ENCODE measurements at regions not wholly inside any gene's neighbourhood (a gene's known extent, or its start where the extent isn't known, plus 50 kb on each side); places are given as distances from the start of the nearest gene placed in this dataset.

- Histone ChIP-seq H3K4me1 (no peaks in the 10 kb centered on the region), H3K4me3 (no peak overlapping the region), H3K9me3 (no peaks in the 10 kb centered on the region), H3K27me3 (no peaks in the 10 kb centered on the region), H3K36me3 (no peaks in the 10 kb centered on the region), H3K27ac (no peak overlapping the region)
- WGBS, 2 donors = 62% methylated on average over 4 of the region's 4 CpGs
- intact Hi-C loops (cut with DNase I) = no loop called here
- no peak for DNase-seq
- TF ChIP-seq, protein P1, sequence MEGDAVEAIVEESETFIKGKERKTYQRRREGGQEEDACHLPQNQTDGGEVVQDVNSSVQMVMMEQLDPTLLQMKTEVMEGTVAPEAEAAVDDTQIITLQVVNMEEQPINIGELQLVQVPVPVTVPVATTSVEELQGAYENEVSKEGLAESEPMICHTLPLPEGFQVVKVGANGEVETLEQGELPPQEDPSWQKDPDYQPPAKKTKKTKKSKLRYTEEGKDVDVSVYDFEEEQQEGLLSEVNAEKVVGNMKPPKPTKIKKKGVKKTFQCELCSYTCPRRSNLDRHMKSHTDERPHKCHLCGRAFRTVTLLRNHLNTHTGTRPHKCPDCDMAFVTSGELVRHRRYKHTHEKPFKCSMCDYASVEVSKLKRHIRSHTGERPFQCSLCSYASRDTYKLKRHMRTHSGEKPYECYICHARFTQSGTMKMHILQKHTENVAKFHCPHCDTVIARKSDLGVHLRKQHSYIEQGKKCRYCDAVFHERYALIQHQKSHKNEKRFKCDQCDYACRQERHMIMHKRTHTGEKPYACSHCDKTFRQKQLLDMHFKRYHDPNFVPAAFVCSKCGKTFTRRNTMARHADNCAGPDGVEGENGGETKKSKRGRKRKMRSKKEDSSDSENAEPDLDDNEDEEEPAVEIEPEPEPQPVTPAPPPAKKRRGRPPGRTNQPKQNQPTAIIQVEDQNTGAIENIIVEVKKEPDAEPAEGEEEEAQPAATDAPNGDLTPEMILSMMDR (IDR thresholded peaks at IDR 0.05) = no peak
- no peak for TF ChIP-seq POLR2A (IDR thresholded peaks at IDR 0.05)
Measured at GRCh38 chr13:88183440-88183839, 512.3 kb downstream of the SLITRK5 start.

DNA sequence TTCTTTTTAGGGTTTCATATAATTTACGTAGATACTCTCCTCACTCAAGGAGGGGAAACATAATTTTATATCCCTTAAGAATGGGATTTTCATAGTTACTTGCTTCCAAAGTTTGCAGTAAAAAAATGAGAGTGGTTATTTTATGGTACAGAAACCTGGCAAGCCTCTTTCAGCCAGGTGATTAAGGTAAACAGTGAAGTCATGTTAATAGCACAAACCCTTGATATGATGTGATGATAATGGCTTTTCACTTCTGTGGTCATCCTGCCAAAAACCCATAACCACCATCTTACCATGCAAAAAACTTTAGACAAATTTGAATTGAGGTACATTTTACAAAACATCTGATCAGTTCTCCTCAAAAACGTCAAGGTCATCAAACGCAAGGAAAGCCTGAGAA is 517.8 kb downstream of the SLITRK5 start:
- Histone ChIP-seq H3K4me3 (no peak overlapping the region), H3K4me1 (no peaks in the 10 kb centered on the region), H3K9me3 (no peaks in the 10 kb centered on the region), H3K27ac (no peak overlapping the region), H3K36me3 (no peaks in the 10 kb centered on the region), H3K27me3 (no peaks in the 10 kb centered on the region)
- DNase-seq = no peak
- intact Hi-C loops (cut with DNase I) = no loop called here
- TF ChIP-seq POLR2A (IDR thresholded peaks at IDR 0.05) = no peak
- TF ChIP-seq, protein P1 (IDR thresholded peaks at IDR 0.05) = no peak
- 76 to 91% methylated on average over 3 of the region's 3 CpGs for WGBS, 2 donors

GRCh38 chr13:88189728-88190127 is 518.6 kb downstream of the SLITRK5 start:
- intact Hi-C loops (cut with DNase I) = no loop called here
- no peaks in the 10 kb centered on the region for H3K4me1 ChIP-seq
- WGBS, 2 donors = 28 to 42% methylated on average over 2 of the region's 2 CpGs
- no peak overlapping the region for H3K4me3 ChIP-seq
- H3K9me3 ChIP-seq = no peaks in the 10 kb centered on the region
- no peak overlapping the region for H3K27ac ChIP-seq
- no peak for TF ChIP-seq POLR2A (IDR thresholded peaks at IDR 0.05)
- TF ChIP-seq, protein P1 (IDR thresholded peaks at IDR 0.05) = no peak
- no peak for DNase-seq
- H3K36me3 ChIP-seq = no peaks in the 10 kb centered on the region
- H3K27me3 ChIP-seq = no peaks in the 10 kb centered on the region

GRCh38 chr13:88196106-88196505 is 524.9 kb downstream of the SLITRK5 start:
- H3K4me1 ChIP-seq = no peaks in the 10 kb centered on the region
- intact Hi-C loops (cut with DNase I) = no loop called here
- WGBS, 2 donors = 61 to 67% methylated on average over 3 of the region's 3 CpGs
- H3K27me3 ChIP-seq = no peaks in the 10 kb centered on the region
- H3K36me3 ChIP-seq = no peaks in the 10 kb centered on the region
- H3K9me3 ChIP-seq = no peaks in the 10 kb centered on the region
- DNase-seq = no peak
- H3K27ac ChIP-seq = no peak overlapping the region
- H3K4me3 ChIP-seq = no peak overlapping the region
- TF ChIP-seq, protein P1 (IDR thresholded peaks at IDR 0.05) = no peak
- no peak for TF ChIP-seq POLR2A (IDR thresholded peaks at IDR 0.05)

GRCh38 chr13:88217372-88217771 is 546.2 kb downstream of the SLITRK5 start:
- Histone ChIP-seq H3K4me1 (no peaks in the 10 kb centered on the region), H3K27me3 (no peaks in the 10 kb centered on the region), H3K9me3 (no peaks in the 10 kb centered on the region), H3K36me3 (no peaks in the 10 kb centered on the region), H3K4me3 (no peak overlapping the region), H3K27ac (no peak overlapping the region)
- DNase-seq = no peak
- no peak for TF ChIP-seq POLR2A (IDR thresholded peaks at IDR 0.05)
- TF ChIP-seq, protein P1 (IDR thresholded peaks at IDR 0.05) = no peak
- intact Hi-C loops (cut with DNase I) = no loop called here
- 56 to 62% methylated on average over 6 of the region's 6 CpGs for WGBS, 2 donors

All from esophagus squamous epithelium (tissue), 5 donors.